NCI-H526 (cell line): ENCODE measurements at regions not wholly inside any gene's neighbourhood (a gene's known extent, or its start where the extent isn't known, plus 50 kb on each side); places are given as distances from the start of the nearest gene placed in this dataset.

Source experiments
- DNase-seq, 2 experiments: peaks; one replicate each; lab custom pipeline; 2025; lab: John Stamatoyannopoulos, UW

- no peak for DNase-seq
Observed at GRCh38 chr14:27938392-27938791, 828.2 kb upstream of the FOXG1 start.

GRCh38 chr14:27945512-27945911 lies 821.1 kb upstream of the FOXG1 start:
- DNase-seq, result no peak

- no peak for DNase-seq
Observed at GRCh38 chr14:27958757-27959156, 807.8 kb upstream of the FOXG1 start.

DNA sequence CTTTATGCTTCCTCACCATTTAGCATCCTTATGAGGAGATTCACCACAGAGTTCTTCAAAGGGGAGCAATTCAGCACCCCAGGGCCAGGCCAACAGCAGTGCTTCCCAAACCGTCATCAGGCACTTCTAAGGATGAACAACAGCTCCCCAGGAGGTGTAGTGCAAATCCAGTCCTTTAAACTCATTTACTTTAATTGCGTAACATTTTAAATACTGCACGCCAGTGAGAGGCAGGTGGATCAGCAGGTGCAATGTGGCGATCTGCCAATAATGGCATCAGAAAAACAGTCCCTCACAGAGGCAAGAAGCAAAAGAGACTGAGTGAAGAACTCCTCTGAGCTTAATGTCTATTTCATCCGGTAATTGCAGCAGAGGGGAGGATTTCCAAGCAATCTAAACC lies 770.9 kb upstream of the FOXG1 start:
- peak in 1 of 2 experiments; percentile 6 for DNase-seq

GRCh38 chr14:28001002-28001401 lies 765.6 kb upstream of the FOXG1 start:
- peak in 1 of 2 experiments; percentile 0 for DNase-seq

DNA sequence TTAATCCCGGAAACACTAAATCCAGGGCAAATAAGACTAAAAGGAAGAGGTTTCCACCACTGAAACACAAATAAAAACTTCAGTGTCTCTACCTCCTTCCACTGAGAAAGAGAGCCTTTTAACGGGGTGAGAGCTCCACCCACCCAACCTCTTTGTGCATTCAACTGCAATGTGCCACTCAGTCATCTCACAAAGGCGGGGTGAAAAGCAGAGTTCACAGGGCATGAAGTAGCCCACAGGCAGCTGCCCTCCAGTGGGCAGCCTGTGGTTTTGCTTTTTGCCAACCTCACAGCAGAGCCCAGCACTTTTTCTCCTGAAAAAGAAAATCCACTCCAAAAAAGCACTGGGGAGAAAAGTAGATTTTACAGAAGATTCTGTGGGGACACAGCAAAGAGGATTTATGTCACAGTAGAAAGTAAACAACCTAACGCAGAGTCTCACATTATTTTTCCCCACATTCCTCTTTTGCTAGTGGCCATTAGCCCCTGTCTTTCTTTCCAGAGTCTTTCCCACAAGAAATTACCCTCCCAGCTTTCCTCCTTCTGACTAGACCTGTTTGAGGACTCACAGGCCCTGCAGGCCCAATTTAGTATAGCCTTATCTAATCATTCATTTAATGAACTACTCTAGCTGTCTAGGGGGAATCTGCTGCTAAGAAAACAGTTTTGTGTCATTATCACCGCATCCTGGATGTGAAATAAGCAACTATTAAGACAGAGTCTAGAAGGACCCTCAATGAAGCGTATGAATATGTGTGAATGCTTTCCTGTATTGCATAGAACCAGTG lies 753.8 kb upstream of the FOXG1 start:
- no peak for DNase-seq

GRCh38 chr14:28020112-28020511 lies 746.5 kb upstream of the FOXG1 start:
- no peak for DNase-seq

DNA sequence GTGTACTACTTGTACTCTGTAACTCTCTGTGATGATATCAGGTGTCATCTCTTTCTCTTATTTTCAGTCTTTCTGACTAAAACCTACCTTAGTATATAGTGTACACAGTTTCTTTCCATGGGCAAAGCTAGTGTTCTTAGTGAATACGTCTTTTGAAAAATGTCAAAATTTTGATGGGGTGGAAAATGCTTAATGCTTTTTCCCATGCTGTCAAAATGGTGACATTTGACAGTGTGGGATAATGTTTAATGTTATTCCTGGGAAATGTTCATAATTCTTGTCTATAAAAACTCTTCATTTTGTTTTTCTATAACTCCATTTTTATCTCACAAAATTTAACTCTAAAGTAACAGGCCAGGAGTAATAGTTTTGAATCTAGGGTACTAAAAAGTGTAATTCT lies 742.7 kb upstream of the FOXG1 start:
- no peak for DNase-seq

DNA sequence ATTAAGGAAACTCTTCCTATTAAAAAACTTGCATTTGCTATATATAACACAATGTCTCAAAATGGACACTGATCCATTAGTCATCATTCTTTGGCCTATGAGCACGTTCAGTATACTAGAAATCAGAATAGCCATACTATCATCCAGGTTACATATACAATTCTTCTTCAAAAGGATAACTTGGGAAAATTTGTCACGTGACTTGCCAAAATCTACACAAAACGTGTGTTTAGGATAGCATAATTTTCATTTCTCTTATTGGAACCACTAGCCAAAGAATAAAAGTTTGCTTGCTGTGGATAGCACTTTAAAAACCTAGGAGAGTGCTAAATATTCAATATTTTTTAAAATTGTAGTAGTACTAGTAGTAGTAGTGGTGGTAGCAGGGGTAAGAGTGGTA lies 714.3 kb upstream of the FOXG1 start:
- no peak for DNase-seq

DNA sequence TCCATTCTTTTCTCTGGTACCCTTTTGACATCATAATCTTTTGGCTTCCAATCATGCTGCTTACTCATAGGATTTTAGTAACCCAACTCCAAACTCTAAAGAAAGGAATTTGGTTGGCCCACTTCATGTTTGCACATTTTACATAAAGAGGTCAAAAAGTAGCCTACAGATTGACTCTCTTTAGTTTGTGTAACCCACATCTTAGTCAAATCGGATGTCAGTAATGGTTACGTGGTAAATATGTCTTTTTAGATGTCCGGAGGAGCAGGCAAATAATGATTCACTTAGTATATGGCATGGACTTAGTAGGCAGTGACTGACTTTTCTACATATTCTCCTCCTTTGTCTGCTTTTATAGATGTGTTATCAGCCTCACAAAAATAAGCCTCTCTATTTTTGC lies 711.6 kb upstream of the FOXG1 start:
- no peak for DNase-seq

DNA sequence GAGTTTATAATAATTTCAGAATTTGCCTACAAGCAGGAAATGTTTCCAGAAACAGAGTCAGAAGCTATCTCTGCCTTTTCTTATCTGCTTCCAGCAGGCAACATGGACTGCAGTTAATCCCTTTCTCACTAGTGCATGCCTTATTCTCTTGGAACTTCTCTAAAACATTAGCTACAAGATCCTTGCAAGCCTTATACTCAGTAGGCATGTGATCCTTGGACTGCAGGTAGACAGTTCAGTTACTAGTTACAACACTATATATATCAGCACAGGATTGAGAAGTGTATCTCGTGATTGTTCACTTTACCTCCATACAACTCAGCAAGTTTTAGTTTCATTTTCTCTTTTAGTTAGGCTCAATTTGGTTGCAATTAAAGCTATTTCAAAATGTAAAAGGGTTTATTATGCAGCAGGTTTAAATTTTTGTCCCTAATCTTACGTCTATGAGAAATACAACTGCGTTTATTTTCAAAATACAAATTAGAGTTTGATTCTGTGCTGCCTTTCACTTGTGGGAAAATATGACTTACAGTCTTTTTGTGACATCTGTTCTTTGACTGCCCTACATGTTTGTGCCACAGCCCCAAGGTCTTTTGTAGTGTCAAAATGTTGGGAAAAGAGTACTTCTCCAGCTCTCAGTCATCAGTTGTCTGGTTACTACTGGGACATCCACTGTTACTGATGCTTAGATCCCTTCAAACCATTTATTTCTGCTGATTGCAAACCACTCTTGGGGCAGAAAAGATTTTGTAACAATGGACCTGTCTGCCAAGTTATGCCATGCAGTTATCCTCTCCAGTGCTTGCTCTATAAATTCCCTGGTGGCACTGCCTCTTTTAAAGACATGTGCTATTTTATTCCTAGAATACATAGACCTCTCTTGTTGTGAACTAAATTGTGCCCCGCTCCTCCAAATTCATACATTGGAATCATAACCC lies 709.0 kb upstream of the FOXG1 start:
- no peak for DNase-seq

GRCh38 chr14:28059254-28059653 lies 707.3 kb upstream of the FOXG1 start:
- DNase-seq, result no peak

DNA sequence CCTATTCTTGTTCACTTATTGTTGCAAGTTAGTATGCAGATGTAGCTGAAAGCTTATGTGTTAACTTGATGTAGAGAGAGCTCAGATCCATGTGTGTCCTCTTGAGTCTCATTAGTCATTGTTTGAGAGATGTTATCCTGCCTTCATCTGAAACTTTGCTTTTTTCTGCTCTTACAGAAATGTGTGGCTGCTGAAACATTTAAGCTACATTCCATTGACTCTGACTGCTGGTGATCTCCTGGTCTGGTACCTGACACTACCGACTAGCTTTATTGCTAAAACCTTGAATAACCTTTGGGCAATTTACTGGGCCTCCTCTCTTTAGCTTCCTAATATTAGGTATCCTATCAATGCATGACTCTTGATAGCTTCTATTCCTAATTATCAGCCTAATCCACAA lies 705.6 kb upstream of the FOXG1 start:
- DNase-seq, result no peak

GRCh38 chr14:28077021-28077420 lies 689.6 kb upstream of the FOXG1 start:
- DNase-seq, result no peak

DNA sequence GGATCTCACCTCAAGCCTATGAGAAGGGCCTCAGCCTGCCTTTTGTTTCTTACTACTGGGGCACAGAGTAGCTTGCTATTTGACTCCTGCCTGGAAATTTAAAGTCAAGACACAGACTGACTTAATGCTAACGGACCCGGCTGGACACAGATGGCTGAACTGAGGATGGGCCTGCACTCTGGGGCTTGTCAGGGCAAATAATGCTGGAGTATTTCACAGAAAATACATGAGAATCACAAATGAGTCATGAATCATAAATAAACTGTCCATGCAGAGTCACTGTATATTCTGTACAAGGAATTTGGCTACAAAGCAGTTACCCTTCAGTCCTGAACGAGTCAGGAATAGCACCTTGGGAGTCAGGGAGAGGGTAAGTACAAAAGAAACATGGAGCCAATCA lies 683.2 kb upstream of the FOXG1 start:
- DNase-seq, result no peak

- no peak for DNase-seq
Observed at GRCh38 chr14:28088125-28088524, 678.5 kb upstream of the FOXG1 start.

DNA sequence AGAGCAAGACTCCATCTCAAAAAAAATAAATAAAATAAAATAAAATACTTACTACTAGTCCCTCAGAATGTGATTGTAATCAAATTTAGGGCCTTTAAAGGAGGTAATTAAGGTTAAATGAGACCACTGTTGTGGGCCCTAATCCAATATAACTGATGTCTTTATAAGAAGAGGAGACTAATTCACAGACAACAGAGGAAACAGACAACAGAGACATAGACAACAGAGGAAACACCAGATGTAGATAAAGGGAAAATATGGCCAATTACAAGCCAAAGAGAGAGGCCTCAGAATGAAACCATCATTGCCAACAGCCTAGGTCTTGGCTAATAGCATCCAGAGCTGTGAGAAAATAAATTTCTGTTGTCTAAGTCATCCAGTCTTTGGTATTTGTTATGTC lies 669.0 kb upstream of the FOXG1 start:
- DNase-seq, result no peak

- DNase-seq, result no peak
Observed at GRCh38 chr14:28098856-28099255, 667.7 kb upstream of the FOXG1 start.

GRCh38 chr14:28102001-28102400 lies 664.6 kb upstream of the FOXG1 start:
- no peak for DNase-seq

GRCh38 chr14:28102814-28103213 lies 663.8 kb upstream of the FOXG1 start:
- no peak for DNase-seq

GRCh38 chr14:28113311-28113710 lies 653.3 kb upstream of the FOXG1 start:
- DNase-seq, result no peak

DNA sequence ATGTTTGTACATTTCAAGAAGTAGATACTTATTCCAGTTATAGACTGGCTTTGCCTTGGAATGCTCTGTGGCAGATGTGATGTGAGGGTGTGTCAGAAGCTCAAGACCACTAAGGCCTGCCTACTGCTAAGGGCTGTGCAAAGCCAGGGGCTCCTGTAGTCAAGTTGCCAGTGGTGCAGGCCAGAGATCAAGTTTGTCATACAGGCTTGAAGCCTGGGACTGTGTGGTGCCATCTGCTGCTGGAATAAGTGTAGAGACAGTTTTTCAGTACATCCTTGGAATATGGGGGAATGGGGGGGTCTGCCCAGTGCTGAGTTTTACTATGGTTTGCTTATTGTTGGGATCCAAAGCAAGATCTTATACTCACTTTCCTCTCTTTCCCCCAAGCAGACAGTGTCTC lies 649.9 kb upstream of the FOXG1 start:
- DNase-seq, result no peak

DNA sequence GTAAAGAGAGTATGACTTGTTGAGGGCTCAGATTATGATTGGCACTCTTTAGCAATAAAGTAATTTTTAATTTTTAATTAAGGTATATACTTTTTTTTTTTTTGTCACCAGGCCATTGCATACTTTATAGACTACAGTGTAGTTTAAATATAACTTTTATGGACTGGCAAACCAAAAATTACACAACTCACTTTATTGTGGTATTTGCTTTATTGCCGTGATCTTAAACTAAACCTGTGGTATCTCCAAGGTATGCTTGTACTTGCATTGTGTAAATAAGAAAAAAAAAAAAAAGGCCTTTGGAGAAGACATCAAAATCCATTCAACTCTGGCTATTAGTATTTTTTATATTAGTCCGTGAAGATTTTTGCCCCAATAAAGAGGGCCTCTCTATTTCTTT lies 646.7 kb upstream of the FOXG1 start:
- DNase-seq, result no peak
